Activated B cell treated with CpG ODN at 0.5 μM for 24 hours (primary cell): ENCODE measurements at regions not wholly inside any gene's neighbourhood (a gene's known extent, or its start where the extent isn't known, plus 50 kb on each side); places are given as distances from the start of the nearest gene placed in this dataset.

ENCODE experiments used
- ATAC-seq: fragments of 200-7000 bp; cut with Tn5 transposase; one replicate; pipeline ENCODE4 v1.10.0; 2021; ENCODE audit warnings: low read depth, mild to moderate bottlenecking, moderate library complexity
- CTCF ChIA-PET: fragments of 350-600 bp; sonication (Branson Sonifier 250); formaldehyde crosslinking; loops from one replicate; lab custom pipeline; 2021; ENCODE audit warnings: antibody characterized with exemption; lab: Charles Lee
- POLR2A ChIA-PET: fragments of 350-600 bp; sonication (Branson Sonifier 250); formaldehyde crosslinking; loops from one replicate; lab custom pipeline; 2021; ENCODE audit warnings: antibody characterized with exemption; lab: Charles Lee
- DNase-seq: peaks from one replicate; pipeline ENCODE4 v3.0.0; 2022
- H3K27ac Mint-ChIP-seq: one replicate; pipeline ENCODE4 v1.8.0; 2020; ENCODE audit warnings: mixed read lengths
- H3K27me3 Mint-ChIP-seq: one replicate; pipeline ENCODE4 v1.8.0; 2021; ENCODE audit warnings: mixed read lengths
- H3K36me3 Mint-ChIP-seq: one replicate; pipeline ENCODE4 v1.8.0; 2021; ENCODE audit warnings: low read depth, mixed read lengths
- H3K4me1 Mint-ChIP-seq: one replicate; pipeline ENCODE4 v1.8.0; 2021; ENCODE audit warnings: mixed read lengths
- H3K4me3 Mint-ChIP-seq: one replicate; pipeline ENCODE4 v1.8.0; 2020; ENCODE audit warnings: mild to moderate bottlenecking, mixed read lengths
- H3K9me3 Mint-ChIP-seq: one replicate; pipeline ENCODE4 v1.8.0; 2020; ENCODE audit warnings: mixed read lengths
- CTCF ChIP-seq: fragments of 200-600 bp; IDR thresholded peaks from one replicate; pipeline ENCODE4 v1.8.0; 2022; ENCODE audit warnings: antibody characterized with exemption, mild to moderate bottlenecking
- intact Hi-C: fragments of 100-400 bp; cut with micrococcal nuclease; formaldehyde crosslinking; loops from one replicate; pipeline ENCODE4 v1.15.1; 2024

GRCh38 chr11:116255321-116255953, 517.4 kb downstream of the BUD13 start:
- no peaks in the 10 kb centered on the region for H3K9me3 Mint-ChIP-seq
- intact Hi-C loops = no loop called here
- H3K36me3 Mint-ChIP-seq = no peaks in the 10 kb centered on the region
- ChIA-PET POLR2A (no interaction called here), CTCF (no interaction called here)
- no peak overlapping the region for H3K4me3 Mint-ChIP-seq
- ATAC-seq (no peak), DNase-seq (no peak)
- H3K27me3 Mint-ChIP-seq = no peaks in the 10 kb centered on the region
- no peaks in the 10 kb centered on the region for H3K4me1 Mint-ChIP-seq
- no peak for TF ChIP-seq CTCF
- H3K27ac Mint-ChIP-seq = no peak overlapping the region

- CTCF ChIA-PET = no interaction called here
- Mint-ChIP-seq H3K4me3 (no peak overlapping the region), H3K27me3 (peaks cover 4% of the 10 kb centered on the region), H3K36me3 (no peaks in the 10 kb centered on the region), H3K27ac (no peak overlapping the region), H3K9me3 (no peaks in the 10 kb centered on the region), H3K4me1 (no peaks in the 10 kb centered on the region)
- TF ChIP-seq CTCF = no peak
- POLR2A ChIA-PET = no interaction called here
- intact Hi-C loops = no loop called here
- DNase-seq = no peak
- no peak for ATAC-seq
Observed at GRCh38 chr11:116250155-116250554, 522.6 kb downstream of the BUD13 start.

GRCh38 chr11:116249561-116249960, 523.2 kb downstream of the BUD13 start:
- H3K4me3 Mint-ChIP-seq = no peak overlapping the region
- H3K4me1 Mint-ChIP-seq = no peaks in the 10 kb centered on the region
- DNase-seq (no peak), ATAC-seq (no peak)
- H3K36me3 Mint-ChIP-seq = no peaks in the 10 kb centered on the region
- no peak for TF ChIP-seq CTCF
- POLR2A ChIA-PET = no interaction called here
- CTCF ChIA-PET = no interaction called here
- H3K9me3 Mint-ChIP-seq = no peaks in the 10 kb centered on the region
- H3K27me3 Mint-ChIP-seq = peaks cover 4% of the 10 kb centered on the region
- intact Hi-C loops = no loop called here
- H3K27ac Mint-ChIP-seq = no peak overlapping the region

- Mint-ChIP-seq H3K4me1 (no peaks in the 10 kb centered on the region), H3K36me3 (no peaks in the 10 kb centered on the region), H3K27ac (no peak overlapping the region), H3K9me3 (no peaks in the 10 kb centered on the region), H3K27me3 (peaks cover 4% of the 10 kb centered on the region), H3K4me3 (no peak overlapping the region)
- TF ChIP-seq CTCF = no peak
- intact Hi-C loops = no loop called here
- ATAC-seq = no peak
- DNase-seq = no peak
- ChIA-PET POLR2A (no interaction called here), CTCF (no interaction called here)
Observed at GRCh38 chr11:116244889-116245288, 527.9 kb downstream of the BUD13 start.

GRCh38 chr11:116244439-116244838, 528.3 kb downstream of the BUD13 start:
- POLR2A ChIA-PET = no interaction called here
- Mint-ChIP-seq H3K4me1 (no peaks in the 10 kb centered on the region), H3K27me3 (peaks cover 4% of the 10 kb centered on the region), H3K9me3 (no peaks in the 10 kb centered on the region), H3K36me3 (no peaks in the 10 kb centered on the region), H3K27ac (no peak overlapping the region), H3K4me3 (no peak overlapping the region)
- no peak for TF ChIP-seq CTCF
- intact Hi-C loops = no loop called here
- CTCF ChIA-PET = no interaction called here
- DNase-seq (no peak), ATAC-seq (no peak)
